Hepatocyte (in vitro differentiated cells): ENCODE measurements at regions not wholly inside any gene's neighbourhood (a gene's known extent, or its start where the extent isn't known, plus 50 kb on each side); places are given as distances from the start of the nearest gene placed in this dataset.

Experiments used
- EZH2 ChIP-seq: fragments of 200-600 bp; sonication (generic); IDR thresholded peaks from 2 replicates; pipeline ENCODE4 v1.6.1; 2016; ENCODE audit warnings: antibody characterized with exemption, mild to moderate bottlenecking, borderline replicate concordance
- TF ChIP-seq, protein P1 (sequence below): fragments of 200-600 bp; sonication (generic); IDR thresholded peaks from 2 replicates; pipeline ENCODE4 v1.5.1; 2016; ENCODE audit warnings: antibody characterized with exemption, mild to moderate bottlenecking; ENCODE audit not compliant: poor library complexity

DNA sequence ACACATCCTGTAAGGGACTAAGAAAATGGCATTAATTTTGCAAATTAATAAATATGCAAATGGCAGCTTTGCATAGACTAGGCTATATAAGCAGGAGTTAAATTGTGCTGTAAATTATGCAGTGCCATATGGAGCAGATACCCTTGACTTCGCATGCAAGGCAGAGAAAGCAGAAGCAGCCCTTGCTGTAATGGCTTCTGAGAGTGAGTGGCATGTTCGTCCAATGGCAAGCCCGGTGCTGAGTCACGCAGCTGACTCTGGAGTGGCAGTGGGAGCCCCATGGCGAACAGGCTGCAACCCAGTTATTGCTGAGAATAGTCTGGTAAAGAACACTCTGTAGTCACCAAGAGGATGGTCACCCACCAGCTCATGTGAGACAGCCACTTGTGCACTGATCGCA is 1186.5 kb downstream of the TYW1 start:
- TF ChIP-seq, protein P1, sequence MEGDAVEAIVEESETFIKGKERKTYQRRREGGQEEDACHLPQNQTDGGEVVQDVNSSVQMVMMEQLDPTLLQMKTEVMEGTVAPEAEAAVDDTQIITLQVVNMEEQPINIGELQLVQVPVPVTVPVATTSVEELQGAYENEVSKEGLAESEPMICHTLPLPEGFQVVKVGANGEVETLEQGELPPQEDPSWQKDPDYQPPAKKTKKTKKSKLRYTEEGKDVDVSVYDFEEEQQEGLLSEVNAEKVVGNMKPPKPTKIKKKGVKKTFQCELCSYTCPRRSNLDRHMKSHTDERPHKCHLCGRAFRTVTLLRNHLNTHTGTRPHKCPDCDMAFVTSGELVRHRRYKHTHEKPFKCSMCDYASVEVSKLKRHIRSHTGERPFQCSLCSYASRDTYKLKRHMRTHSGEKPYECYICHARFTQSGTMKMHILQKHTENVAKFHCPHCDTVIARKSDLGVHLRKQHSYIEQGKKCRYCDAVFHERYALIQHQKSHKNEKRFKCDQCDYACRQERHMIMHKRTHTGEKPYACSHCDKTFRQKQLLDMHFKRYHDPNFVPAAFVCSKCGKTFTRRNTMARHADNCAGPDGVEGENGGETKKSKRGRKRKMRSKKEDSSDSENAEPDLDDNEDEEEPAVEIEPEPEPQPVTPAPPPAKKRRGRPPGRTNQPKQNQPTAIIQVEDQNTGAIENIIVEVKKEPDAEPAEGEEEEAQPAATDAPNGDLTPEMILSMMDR = no peak
- TF ChIP-seq EZH2 = no peak
